ENCODE measurements at regions not wholly inside any gene's neighbourhood (a gene's known extent, or its start where the extent isn't known, plus 50 kb on each side); places are given as distances from the start of the nearest gene placed in this dataset.
"Not testable (repeated sequence)": the region's sequence is repeated elsewhere in the genome, so short reads cannot be mapped to it uniquely, and the experiment has no call there.

- peak in 1 of 3 donors; percentile 12 for DNase-seq
These were observed 63.0 kb downstream of the CYP4A11 start for GRCh38 chr1:46878173-46878782.

- not testable (repeated sequence) for DNase-seq
These were observed 65.2 kb downstream of the CYP4A11 start for GRCh38 chr1:46876093-46876492.

All from muscle of back (tissue), 3 donors.